ENCODE measurements at regions not wholly inside any gene's neighbourhood (a gene's known extent, or its start where the extent isn't known, plus 50 kb on each side); places are given as distances from the start of the nearest gene placed in this dataset.

- CTCF ChIA-PET (ENCODE audit: low intra/inter-chr PET ratio, low total read pairs): no interaction called here
- DNase-seq (ENCODE audit: low spot score): no peak
- Histone ChIP-seq H3K9me3 (ENCODE audit: low read length) (no peaks in the 10 kb centered on the region), H3K27ac (ENCODE audit: extremely low read length, insufficient read depth, low read length) (no peak overlapping the region), H3K4me1 (ENCODE audit: insufficient read depth, low read length) (no peaks in the 10 kb centered on the region), H3K36me3 (replicated peaks in 1 of 2; ENCODE audit: control insufficient read depth in 1 of 2, insufficient read depth in 2 of 2, low read length in 2 of 2) (no peaks in the 10 kb centered on the region), H3K9ac (ENCODE audit: insufficient read depth, low read depth, low read length) (no peak overlapping the region), H3K4me2 (ENCODE audit: low read depth, low read length) (no peak overlapping the region), H3K79me2 (ENCODE audit: insufficient read depth, low read length) (no peaks in the 10 kb centered on the region), H3K27me3 (ENCODE audit: control insufficient read depth in 1 of 2, insufficient read depth in 2 of 2, low read length in 2 of 2) (no peaks in the 10 kb centered on the region), H2AFZ (ENCODE audit: low read length) (no peak overlapping the region), H3K4me3 (replicated peaks in 1 of 3; ENCODE audit: insufficient read depth in 1 of 3, low read depth in 2 of 3, low read length in 3 of 3) (no peak overlapping the region), H4K20me1 (ENCODE audit: insufficient read depth, low read length) (no peaks in the 10 kb centered on the region)
- no peak for ATAC-seq
- FAIRE-seq: no peak
- intact Hi-C loops (cut with micrococcal nuclease; ENCODE audit: unreplicated experiment): no loop called here
- TF ChIP-seq DMTF1 (CRISPR knock-in tag; IDR thresholded peaks at IDR 0.05): no peak
- no peak for TF ChIP-seq JARID2 (CRISPR knock-in tag; IDR thresholded peaks at IDR 0.05; ENCODE audit: insufficient replicate concordance)
- TF ChIP-seq PHF5A (CRISPR knock-in tag; IDR thresholded peaks at IDR 0.05; ENCODE audit: low read depth, unreplicated experiment): no peak
- POLR2A ChIA-PET: no interaction called here
- BruUV-seq (replicated peaks): no TSS peak
- in situ Hi-C loops (cut with HindIII; ENCODE audit: extremely low pct_ligation_motif_present, low pct_unique_long_range_greater_than_20kb): no loop called here
- 9% methylated on average over 10 of the region's 10 CpGs for WGBS (ENCODE audit: low lambda C conversion rate)
Observed at GRCh38 chr1:29945426-29945825, 709.1 kb downstream of the PTPRU start.

- no TSS peak for BruUV-seq (replicated peaks)
- POLR2A ChIA-PET: no interaction called here
- no peak for TF ChIP-seq SCMH1 (CRISPR knock-in tag; IDR thresholded peaks at IDR 0.05; ENCODE audit: borderline replicate concordance)
- no peak for TF ChIP-seq ZNF263 (CRISPR knock-in tag; IDR thresholded peaks at IDR 0.05)
- no peak for TF ChIP-seq ZNF180 (CRISPR knock-in tag; IDR thresholded peaks at IDR 0.05; ENCODE audit: borderline replicate concordance, low read depth)
- TF ChIP-seq SAP130 (CRISPR knock-in tag; IDR thresholded peaks at IDR 0.05; ENCODE audit: low read depth): no peak
- no peak for TF ChIP-seq ZKSCAN8 (CRISPR knock-in tag; IDR thresholded peaks at IDR 0.05; ENCODE audit: borderline replicate concordance)
- TF ChIP-seq ZNF337 (CRISPR knock-in tag; IDR thresholded peaks at IDR 0.05; ENCODE audit: borderline replicate concordance, low read depth): no peak
- TF ChIP-seq ZBTB20 (CRISPR knock-in tag; IDR thresholded peaks at IDR 0.05; ENCODE audit: borderline replicate concordance, low read depth): no peak
- no peak for TF ChIP-seq ZNF772 (CRISPR knock-in tag; IDR thresholded peaks at IDR 0.05)
- TF ChIP-seq ZNF33A (CRISPR knock-in tag; IDR thresholded peaks at IDR 0.05; ENCODE audit: borderline replicate concordance): no peak
- TF ChIP-seq ZBTB1 (CRISPR knock-in tag; IDR thresholded peaks at IDR 0.05; ENCODE audit: borderline replicate concordance): no peak
- TF ChIP-seq MIXL1 (CRISPR knock-in tag; IDR thresholded peaks at IDR 0.05): no peak
- TF ChIP-seq PBX3 (CRISPR knock-in tag; IDR thresholded peaks at IDR 0.05; ENCODE audit: borderline replicate concordance): no peak
- TF ChIP-seq ZNF282 (IDR thresholded peaks at IDR 0.05; ENCODE audit: partially characterized antibody): no peak
- TF ChIP-seq GABPA (IDR thresholded peaks at IDR 0.05; ENCODE audit: low read depth, low read length): peak; percentile 46
- peak; percentile 61 for TF ChIP-seq GABPA (CRISPR knock-in tag; IDR thresholded peaks at IDR 0.05; ENCODE audit: low read depth)
Observed at GRCh38 chr1:29944253-29944905, 708.1 kb downstream of the PTPRU start.

More at GRCh38 chr1:29944253-29944905, 708.1 kb downstream of the PTPRU start:
- H3K4me1 ChIP-seq (ENCODE audit: insufficient read depth, low read length): no peaks in the 10 kb centered on the region
- H3K9ac ChIP-seq (ENCODE audit: insufficient read depth, low read depth, low read length): no peak overlapping the region
- DNase-seq (ENCODE audit: low spot score) (no peak), ATAC-seq (no peak), FAIRE-seq (no peak)
- H3K36me3 ChIP-seq (replicated peaks in 1 of 2; ENCODE audit: control insufficient read depth in 1 of 2, insufficient read depth in 2 of 2, low read length in 2 of 2): no peaks in the 10 kb centered on the region
- H3K4me2 ChIP-seq (ENCODE audit: low read depth, low read length): no peak overlapping the region
- H3K4me3 ChIP-seq (replicated peaks in 1 of 3; ENCODE audit: insufficient read depth in 1 of 3, low read depth in 2 of 3, low read length in 3 of 3): no peak overlapping the region
- H4K20me1 ChIP-seq (ENCODE audit: insufficient read depth, low read length): no peaks in the 10 kb centered on the region
- H2AFZ ChIP-seq (ENCODE audit: low read length): no peak overlapping the region
- no peaks in the 10 kb centered on the region for H3K9me3 ChIP-seq (ENCODE audit: low read length)
- H3K27ac ChIP-seq (ENCODE audit: extremely low read length, insufficient read depth, low read length): no peak overlapping the region
- no peaks in the 10 kb centered on the region for H3K27me3 ChIP-seq (ENCODE audit: control insufficient read depth in 1 of 2, insufficient read depth in 2 of 2, low read length in 2 of 2)
- intact Hi-C loops (cut with micrococcal nuclease; ENCODE audit: unreplicated experiment): no loop called here
- in situ Hi-C loops (cut with HindIII; ENCODE audit: extremely low pct_ligation_motif_present, low pct_unique_long_range_greater_than_20kb): no loop called here
- CTCF ChIA-PET (ENCODE audit: low intra/inter-chr PET ratio, low total read pairs): no interaction called here
- 29% methylated on average over 13 of the region's 15 CpGs for WGBS (ENCODE audit: low lambda C conversion rate)
- H3K79me2 ChIP-seq (ENCODE audit: insufficient read depth, low read length): no peaks in the 10 kb centered on the region
